HCT116 (cell line): ENCODE measurements at regions not wholly inside any gene's neighbourhood (a gene's known extent, or its start where the extent isn't known, plus 50 kb on each side); places are given as distances from the start of the nearest gene placed in this dataset.

ENCODE experiments used
- ATAC-seq: fragments of 200-7000 bp; cut with Tn5 transposase; 2 replicates; pipeline ENCODE4 v1.9.1; 2020; ENCODE audit warnings: mild to moderate bottlenecking, moderate library complexity
- BruUV-seq: library from RNA; stranded (reverse); fragments of 400-500 nt; replicated peaks from 2 replicates; lab custom pipeline; 2021; lab: Mats Ljungman, UMichigan
- CTCF ChIA-PET: fragments of 300-600 bp; sonication (Branson Sonifier 250); formaldehyde crosslinking; loops from one replicate; lab custom pipeline; 2021; ENCODE audit warnings: antibody characterized with exemption; lab: Charles Lee
- POLR2A ChIA-PET: fragments of 300-600, 350-600 bp; sonication (Branson Sonifier 250); formaldehyde crosslinking; loops from one replicate; lab custom pipeline; 2021; ENCODE audit warnings: antibody characterized with exemption; lab: Charles Lee
- RAD21 ChIA-PET, 2 experiments: fragments of 300-600 bp; sonication (Branson Sonifier 250); formaldehyde crosslinking; loops; one replicate each; lab custom pipeline; 2023; ENCODE audit warnings: low total read pairs in 2 of 2; ENCODE audit not compliant: uncharacterized antibody in 2 of 2, unreplicated experiment in 2 of 2, low non-redundant PET in 1 of 2; lab: Charles Lee
- DNase-seq: peaks from one replicate; pipeline ENCODE4 v3.0.0-alpha.2; 2010; ENCODE audit warnings: low read depth, low spot score
- H2AFZ ChIP-seq: fragments of 200-600 bp; shearing (Covaris generic), sonication (generic); 2 replicates; pipeline ENCODE4 v1.6.1; 2017; ENCODE audit warnings: low read depth, mixed run types, mixed read lengths, antibody characterized with exemption, low read length; ENCODE audit not compliant: poor library complexity, severe bottlenecking
- H3K27ac ChIP-seq: 2 replicates; pipeline ENCODE4 v1.5.1; 2012; ENCODE audit warnings: low read depth, low read length
- H3K27me3 ChIP-seq: fragments of 200-600 bp; sonication (generic); 2 replicates; pipeline ENCODE4 v1.6.1; 2016; ENCODE audit warnings: mixed run types, low read length, mixed read lengths; ENCODE audit not compliant: insufficient read depth
- H3K36me3 ChIP-seq, 2 experiments: fragments of 200-500 bp in 1 of 2; fragments of 200-600 bp in 1 of 2; sonication (Bioruptor generic) in 1 of 2; sonication (generic) in 1 of 2; 2 replicates each; pipeline versions ENCODE4 v1.5.1 to v1.6.1; 2014 to 2016; ENCODE audit warnings: low read length in 2 of 2, inconsistent platforms in 1 of 2, mixed read lengths in 1 of 2, mixed run types in 1 of 2; ENCODE audit not compliant: insufficient read depth in 2 of 2, control insufficient read depth in 1 of 2
- H3K4me1 ChIP-seq, 2 experiments: fragments of 200-600 bp in 1 of 2; sonication (generic) in 1 of 2; 2 replicates each; pipeline versions ENCODE4 v1.5.1 to v1.6.1; 2012 to 2017; ENCODE audit warnings: low read length in 2 of 2, inconsistent platforms in 1 of 2, mild to moderate bottlenecking in 1 of 2, mixed read lengths in 1 of 2, mixed run types in 1 of 2, moderate library complexity in 1 of 2; ENCODE audit not compliant: insufficient read depth in 2 of 2, control insufficient read depth in 1 of 2
- H3K4me2 ChIP-seq: fragments of 200-600 bp; sonication (generic); 2 replicates; pipeline ENCODE4 v1.6.1; 2017; ENCODE audit warnings: mixed run types, low read length, mixed read lengths
- H3K4me3 ChIP-seq, 2 experiments: fragments of 200-600 bp in 1 of 2; sonication (generic) in 1 of 2; replicated peaks in 1 of 2; 2 replicates each; pipeline ENCODE4 v1.5.1; 2011 to 2016; ENCODE audit warnings: low read length in 2 of 2, control low read depth in 1 of 2, low read depth in 1 of 2, mild to moderate bottlenecking in 1 of 2, mixed read lengths in 1 of 2, mixed run types in 1 of 2
- H3K79me2 ChIP-seq: fragments of 200-600 bp; sonication (generic); 2 replicates; pipeline ENCODE4 v1.6.1; 2017; ENCODE audit warnings: mild to moderate bottlenecking, mixed run types, low read length, moderate library complexity, mixed read lengths; ENCODE audit not compliant: insufficient read depth
- H3K9ac ChIP-seq: fragments of 200-600 bp; sonication (generic); 2 replicates; pipeline ENCODE4 v1.6.1; 2016; ENCODE audit warnings: low read length, mixed read lengths
- H3K9me2 ChIP-seq: fragments of 200-600 bp; sonication (generic), shearing (Covaris generic); 2 replicates; pipeline ENCODE4 v1.6.1; 2017; ENCODE audit warnings: mixed run types, mild to moderate bottlenecking, moderate library complexity; ENCODE audit not compliant: insufficient read depth
- H3K9me3 ChIP-seq, 2 experiments: fragments of 200-500 bp in 1 of 2; fragments of 200-600 bp in 1 of 2; sonication (Bioruptor generic) in 1 of 2; sonication (generic) in 1 of 2; 2 replicates each; pipeline ENCODE4 v1.6.1; 2014 to 2017; ENCODE audit warnings: low read length in 2 of 2, mixed read lengths in 2 of 2, inconsistent platforms in 1 of 2, low read depth in 1 of 2, mild to moderate bottlenecking in 1 of 2, mixed run types in 1 of 2, moderate library complexity in 1 of 2; ENCODE audit not compliant: control insufficient read depth in 1 of 2, insufficient read depth in 1 of 2
- H4K20me1 ChIP-seq: fragments of 200-600 bp; sonication (generic), shearing (Covaris generic); 2 replicates; pipeline ENCODE4 v1.6.1; 2017; ENCODE audit warnings: mixed run types, mild to moderate bottlenecking, moderate library complexity; ENCODE audit not compliant: insufficient read depth
- ATF3 ChIP-seq: IDR thresholded peaks from 2 replicates; pipeline ENCODE4 v1.6.1; 2012
- CEBPB ChIP-seq: IDR thresholded peaks from 2 replicates; pipeline ENCODE4 v1.6.1; 2012; ENCODE audit warnings: low read depth
- CTCF ChIP-seq, 3 experiments: fragments of 200-600 bp in 1 of 3; sonication (generic) in 1 of 3; IDR thresholded peaks in 2 of 3; conservative IDR thresholded peaks in 1 of 3; 2 replicates each; pipeline ENCODE4 v1.5.1; 2012 to 2017; ENCODE audit warnings: low read depth in 2 of 3, low read length in 2 of 3, antibody characterized with exemption in 1 of 3, borderline replicate concordance in 1 of 3, control low read depth in 1 of 3, mild to moderate bottlenecking in 1 of 3, mixed read lengths in 1 of 3, mixed run types in 1 of 3, moderate library complexity in 1 of 3; ENCODE audit not compliant: insufficient read depth in 1 of 3
- EGR1 ChIP-seq: IDR thresholded peaks from 2 replicates; pipeline ENCODE4 v1.6.1; 2012; ENCODE audit warnings: low read depth
- EZH2 ChIP-seq: fragments of 200-600 bp; sonication (generic); IDR thresholded peaks from 2 replicates; pipeline ENCODE4 v1.6.1; 2017; ENCODE audit warnings: antibody characterized with exemption, mixed run types
- JUND ChIP-seq: IDR thresholded peaks from 2 replicates; pipeline ENCODE4 v1.6.1; 2012
- MAX ChIP-seq: IDR thresholded peaks from 2 replicates; pipeline ENCODE4 v1.6.1; 2012
- POLR2AphosphoS5 ChIP-seq: IDR thresholded peaks from 2 replicates; pipeline ENCODE4 v1.6.1; 2011; ENCODE audit warnings: mild to moderate bottlenecking, low read depth, low read length, moderate library complexity
- SIN3A ChIP-seq: IDR thresholded peaks from 2 replicates; pipeline ENCODE4 v1.6.1; 2012; ENCODE audit warnings: low read depth
- SP1 ChIP-seq: IDR thresholded peaks from 2 replicates; pipeline ENCODE4 v1.6.1; 2012; ENCODE audit warnings: low read depth
- SRF ChIP-seq: IDR thresholded peaks from 2 replicates; pipeline ENCODE4 v1.6.1; 2012; ENCODE audit warnings: low read depth
- YY1 ChIP-seq: IDR thresholded peaks from 2 replicates; pipeline ENCODE4 v1.6.1; 2011; ENCODE audit warnings: low read length, low read depth, moderate library complexity, mild to moderate bottlenecking; ENCODE audit not compliant: insufficient replicate concordance; ENCODE audit errors: extremely low read depth
- ZBTB33 ChIP-seq: IDR thresholded peaks from 2 replicates; pipeline ENCODE4 v1.6.1; 2011; ENCODE audit warnings: mild to moderate bottlenecking, low read length, moderate library complexity; ENCODE audit not compliant: insufficient replicate concordance; ENCODE audit errors: extremely low read depth
- ZFX ChIP-seq: fragments of 450-650 bp; IDR thresholded peaks from 2 replicates; pipeline ENCODE4 v1.6.1; 2017
- ZNF274 ChIP-seq: fragments of 200-500 bp; sonication (Bioruptor generic); IDR thresholded peaks from 2 replicates; pipeline ENCODE4 v1.6.1; 2014; ENCODE audit warnings: mild to moderate bottlenecking, low read depth, low read length, inconsistent platforms
- intact Hi-C: fragments of 100-400 bp; cut with micrococcal nuclease; formaldehyde crosslinking; loops from 2 replicates; pipeline ENCODE4 v1.10.0; 2022

- TF ChIP-seq SIN3A (no peak), ZNF274 (no peak)
- TF ChIP-seq, all 23 proteins: peak for 0
- ATAC-seq (no peak), DNase-seq (no peak)
- no peak overlapping the region for H3K4me2 ChIP-seq
- ChIA-PET POLR2A (no interaction called here), CTCF (no interaction called here), RAD21 (no interaction called here)
- H3K79me2 ChIP-seq, result no peaks in the 10 kb centered on the region
- no peaks in the 10 kb centered on the region for H3K4me1 ChIP-seq
- no peaks in the 10 kb centered on the region for H3K9me2 ChIP-seq
- no peaks in the 10 kb centered on the region for H4K20me1 ChIP-seq
- peaks cover 33% of the 10 kb centered on the region for H3K27me3 ChIP-seq
- H3K27ac ChIP-seq, result no peak overlapping the region
- H3K9me3 ChIP-seq, result no peaks in the 10 kb centered on the region
- no peak overlapping the region for H2AFZ ChIP-seq
- no peak overlapping the region for H3K9ac ChIP-seq
- no peak overlapping the region for H3K4me3 ChIP-seq
- BruUV-seq, result no TSS peak
- H3K36me3 ChIP-seq, result no peaks in the 10 kb centered on the region
- intact Hi-C loops, result no loop called here
Observed at GRCh38 chr5:168014433-168015123, 276.9 kb upstream of the WWC1 start.

GRCh38 chr5:168015506-168015905, 275.9 kb upstream of the WWC1 start:
- no peak for TF ChIP-seq CEBPB
- TF ChIP-seq EZH2, result no peak
- no peak for TF ChIP-seq EGR1
- no peak for TF ChIP-seq POLR2AphosphoS5
- TF ChIP-seq ZNF274, result no peak
- TF ChIP-seq MAX, result no peak
- no peak for TF ChIP-seq SRF
- no peak for TF ChIP-seq JUND
- no peak for TF ChIP-seq CTCF (IDR thresholded peaks at IDR 0.05 in 2 of 3, conservative IDR thresholded peaks at IDR 0.05 in 1 of 3; ENCODE audit: borderline replicate concordance in 1 of 3, insufficient read depth in 1 of 3, low read depth in 2 of 3, low read length in 2 of 3)
- TF ChIP-seq YY1, result no peak
- TF ChIP-seq SP1, result no peak
- no peak for TF ChIP-seq ATF3
- TF ChIP-seq ZFX, result no peak
- TF ChIP-seq ZBTB33, result no peak
- TF ChIP-seq, all 23 proteins: peak for 0
- no peaks in the 10 kb centered on the region for H4K20me1 ChIP-seq
- ChIA-PET RAD21 (no interaction called here), CTCF (no interaction called here), POLR2A (no interaction called here)
- H3K4me3 ChIP-seq, result no peak overlapping the region
- H3K36me3 ChIP-seq, result no peaks in the 10 kb centered on the region
- no TSS peak for BruUV-seq
- H3K9me2 ChIP-seq, result no peaks in the 10 kb centered on the region
- H3K4me2 ChIP-seq, result no peak overlapping the region
- peaks cover 36% of the 10 kb centered on the region for H3K27me3 ChIP-seq
- no peak for ATAC-seq
- H3K4me1 ChIP-seq, result no peaks in the 10 kb centered on the region
- no peaks in the 10 kb centered on the region for H3K9me3 ChIP-seq
- no peak overlapping the region for H3K27ac ChIP-seq
- intact Hi-C loops, result no loop called here
- H3K79me2 ChIP-seq, result no peaks in the 10 kb centered on the region
- no peak overlapping the region for H3K9ac ChIP-seq
- no peak overlapping the region for H2AFZ ChIP-seq
- no peak for DNase-seq
